ENCODE measurements at regions not wholly inside any gene's neighbourhood (a gene's known extent, or its start where the extent isn't known, plus 50 kb on each side); places are given as distances from the start of the nearest gene placed in this dataset.

GRCh38 chr2:16176971-16177480 lies 236.7 kb downstream of the MYCN start:
- H3F3A ChIP-seq (ENCODE audit: insufficient read depth, low read length, poor library complexity, severe bottlenecking) = no peaks in the 10 kb centered on the region
- H3K27ac ChIP-seq (ENCODE audit: low read length) = no peak overlapping the region
- no peak overlapping the region for H2AFZ ChIP-seq (ENCODE audit: low read depth, low read length)
- H3K36me3 ChIP-seq (ENCODE audit: insufficient read depth, low read length) = no peaks in the 10 kb centered on the region
- H3K27me3 ChIP-seq (ENCODE audit: insufficient read depth, low read depth, low read length) = no peaks in the 10 kb centered on the region
- no peaks in the 10 kb centered on the region for H4K20me1 ChIP-seq (ENCODE audit: insufficient read depth)
- no peak overlapping the region for H3K4me3 ChIP-seq (ENCODE audit: low read length)
- no peaks in the 10 kb centered on the region for H3K9me3 ChIP-seq (ENCODE audit: low read length)
- H3K4me2 ChIP-seq (ENCODE audit: low read length) = no peak overlapping the region
- no peaks in the 10 kb centered on the region for H3K9me2 ChIP-seq (ENCODE audit: insufficient read depth, low read length)
- H3K79me2 ChIP-seq (replicated peaks; ENCODE audit: insufficient read depth, low read length) = no peaks in the 10 kb centered on the region
- TF ChIP-seq REST (IDR thresholded peaks at IDR 0.05; ENCODE audit: borderline replicate concordance) (no peak), SMC3 (conservative IDR thresholded peaks at IDR 0.05; ENCODE audit: poor library complexity) (no peak), EZH2 (IDR thresholded peaks at IDR 0.05; ENCODE audit: borderline replicate concordance, insufficient read depth, low read length, poor library complexity, severe bottlenecking) (no peak), RAD21 (conservative IDR thresholded peaks at IDR 0.05) (no peak), MXI1 (conservative IDR thresholded peaks at IDR 0.05; ENCODE audit: poor library complexity, severe bottlenecking) (no peak), POLR2AphosphoS5 (IDR thresholded peaks at IDR 0.05) (no peak), TAF1 (IDR thresholded peaks at IDR 0.05; ENCODE audit: low read depth) (no peak), EP300 (conservative IDR thresholded peaks at IDR 0.05; ENCODE audit: poor library complexity, severe bottlenecking) (no peak), CTCF (IDR thresholded peaks at IDR 0.05; ENCODE audit: poor library complexity, severe bottlenecking) (no peak)
- no peak overlapping the region for H3K9ac ChIP-seq (ENCODE audit: low read length)

- Histone ChIP-seq H3F3A (ENCODE audit: insufficient read depth, low read length, poor library complexity, severe bottlenecking) (no peaks in the 10 kb centered on the region), H3K27me3 (ENCODE audit: insufficient read depth, low read depth, low read length) (no peaks in the 10 kb centered on the region), H3K9me2 (ENCODE audit: insufficient read depth, low read length) (no peaks in the 10 kb centered on the region), H2AFZ (ENCODE audit: low read depth, low read length) (no peak overlapping the region), H3K9me3 (ENCODE audit: low read length) (no peaks in the 10 kb centered on the region), H4K20me1 (ENCODE audit: insufficient read depth) (no peaks in the 10 kb centered on the region), H3K4me2 (ENCODE audit: low read length) (no peak overlapping the region), H3K27ac (ENCODE audit: low read length) (no peak overlapping the region), H3K79me2 (replicated peaks; ENCODE audit: insufficient read depth, low read length) (no peaks in the 10 kb centered on the region), H3K36me3 (ENCODE audit: insufficient read depth, low read length) (no peaks in the 10 kb centered on the region), H3K9ac (ENCODE audit: low read length) (no peak overlapping the region), H3K4me3 (ENCODE audit: low read length) (no peak overlapping the region)
- no peak for TF ChIP-seq EZH2 (IDR thresholded peaks at IDR 0.05; ENCODE audit: borderline replicate concordance, insufficient read depth, low read length, poor library complexity, severe bottlenecking)
- TF ChIP-seq RAD21 (conservative IDR thresholded peaks at IDR 0.05) = no peak
These were observed 235.0 kb downstream of the MYCN start for GRCh38 chr2:16175247-16175825.
